ENCODE measurements at regions not wholly inside any gene's neighbourhood (a gene's known extent, or its start where the extent isn't known, plus 50 kb on each side); places are given as distances from the start of the nearest gene placed in this dataset.

DNA sequence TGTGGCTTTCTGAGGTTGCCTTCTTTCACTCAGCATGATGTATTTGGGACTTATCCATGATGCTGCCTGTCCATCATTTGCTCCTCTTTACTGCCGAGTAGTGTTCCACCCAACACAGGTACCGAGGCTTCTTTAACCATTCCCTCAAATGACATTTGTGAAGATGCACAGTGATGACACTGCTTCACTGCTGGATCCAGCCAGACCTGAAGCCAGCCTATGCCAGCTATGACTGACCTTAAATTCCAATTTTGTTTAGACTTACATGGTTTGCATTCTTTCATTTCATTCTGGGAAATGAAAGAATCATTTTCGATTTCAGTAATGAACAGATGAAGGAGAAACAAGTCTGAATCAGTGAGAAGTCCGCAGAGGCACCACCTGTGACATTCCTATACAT, 271.0 kb downstream of the AACS start:
- TF ChIP-seq, protein P1, sequence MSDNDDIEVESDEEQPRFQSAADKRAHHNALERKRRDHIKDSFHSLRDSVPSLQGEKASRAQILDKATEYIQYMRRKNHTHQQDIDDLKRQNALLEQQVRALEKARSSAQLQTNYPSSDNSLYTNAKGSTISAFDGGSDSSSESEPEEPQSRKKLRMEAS (IDR thresholded peaks at IDR 0.05): no peak
- TF ChIP-seq CTBP2 (IDR thresholded peaks at IDR 0.05; ENCODE audit: borderline replicate concordance, insufficient read depth, insufficient read length, low read length) (no peak), CTCF (IDR thresholded peaks at IDR 0.05; ENCODE audit: control extremely low read depth in 1 of 3, insufficient read depth in 1 of 3, low read depth in 1 of 3, low read length in 3 of 3) (no peak), NANOG (IDR thresholded peaks at IDR 0.05; ENCODE audit: insufficient read depth, low read depth, low read length, poor library complexity, severe bottlenecking) (no peak), SP1 (IDR thresholded peaks at IDR 0.05; ENCODE audit: low read depth, low read length) (no peak), RNF2 (IDR thresholded peaks at IDR 0.05; ENCODE audit: borderline replicate concordance, low read depth, low read length, missing control alignments, poor library complexity, severe bottlenecking) (no peak), SP2 (IDR thresholded peaks at IDR 0.05; ENCODE audit: low read length) (no peak), EGR1 (IDR thresholded peaks at IDR 0.05; ENCODE audit: borderline replicate concordance, low read depth, low read length) (no peak), TBP (IDR thresholded peaks at IDR 0.05; ENCODE audit: low read depth, low read length) (no peak)
- Histone ChIP-seq H3K27ac (ENCODE audit: low read depth, low read length) (no peak overlapping the region), H3K79me1 (ENCODE audit: low read depth, low read length) (peaks cover 3% of the 10 kb centered on the region; the same call in 1 of the 2 replicates), H3K23ac (ENCODE audit: insufficient read length) (no peak overlapping the region), H3K36me3 (ENCODE audit: control insufficient read depth in 2 of 4, insufficient read depth in 4 of 4, low read length in 3 of 4) (no peaks in the 10 kb centered on the region; a peak in 1 of 8 replicates), H2BK12ac (ENCODE audit: low read depth, low read length) (no peak overlapping the region), H3K79me2 (ENCODE audit: control insufficient read depth in 1 of 2, insufficient read depth in 2 of 2, low read length in 2 of 2) (peaks cover 0 to 24% of the 10 kb centered on the region in 2 experiments; a peak in 2 of 4 replicates), H2AK5ac (ENCODE audit: low read depth, low read length) (no peak overlapping the region), H3K56ac (replicated peaks; ENCODE audit: insufficient read length, low read depth, low read length) (no peak overlapping the region), H3K4ac (replicated peaks; ENCODE audit: insufficient read length, low read depth, low read length) (no peak overlapping the region), H4K91ac (replicated peaks; ENCODE audit: insufficient read length, low read length) (no peak overlapping the region), H2BK5ac (ENCODE audit: low read depth, low read length) (no peak overlapping the region), H4K20me1 (replicated peaks in 1 of 2; ENCODE audit: control insufficient read depth in 1 of 2, insufficient read depth in 2 of 2, low read length in 2 of 2) (peaks cover 0 to 1% of the 10 kb centered on the region in 2 experiments), H3K4me1 (replicated peaks in 1 of 4; ENCODE audit: control insufficient read depth in 3 of 4, insufficient read depth in 4 of 4, low read length in 3 of 4) (peaks cover 2 to 12% (median 7%) of the 10 kb centered on the region in 4 experiments; a peak in 6 of 7 replicates), H3K4me2 (ENCODE audit: insufficient read depth in 1 of 2, low read depth in 2 of 2, low read length in 2 of 2) (no peak overlapping the region), H4K8ac (ENCODE audit: extremely low read depth, insufficient read depth, low read length) (no peak overlapping the region), H2BK120ac (replicated peaks; ENCODE audit: low read depth, low read length) (no peak overlapping the region), H2BK20ac (ENCODE audit: low read length) (no peak overlapping the region), H2AFZ (ENCODE audit: low read length) (no peak overlapping the region), H4K5ac (ENCODE audit: insufficient read length, low read depth, low read length) (no peak overlapping the region), H3K14ac (ENCODE audit: insufficient read length) (no peak overlapping the region), H3K4me3 (ENCODE audit: extremely low read depth in 1 of 4, insufficient read depth in 2 of 4, low read depth in 3 of 4, low read length in 4 of 4) (no peak overlapping the region), H3K23me2 (ENCODE audit: low read depth, low read length) (no peaks in the 10 kb centered on the region; the same call in 1 of the 2 replicates), H3K9me3 (ENCODE audit: insufficient read depth in 2 of 2, low read depth in 1 of 2, low read length in 1 of 2) (no peaks in the 10 kb centered on the region), H2BK15ac (ENCODE audit: low read length) (no peak overlapping the region), H3K9ac (replicated peaks in 1 of 4; ENCODE audit: extremely low read depth in 1 of 4, low read depth in 3 of 4, low read length in 3 of 4) (no peak overlapping the region), H3K27me3 (replicated peaks in 1 of 4; ENCODE audit: control insufficient read depth in 3 of 4, extremely low read depth in 1 of 4, insufficient read depth in 3 of 4, low read length in 3 of 4) (no peaks in the 10 kb centered on the region), H3K18ac (ENCODE audit: extremely low read depth, low read length) (no peak overlapping the region)
- no peak for DNase-seq (ENCODE audit: low read depth in 1 of 2, low spot score in 2 of 2)
- FAIRE-seq: no peak
- POLR2A ChIA-PET (ENCODE audit: partially characterized antibody): interaction anchor here (0.8 kb wide), 1 partner anchor 9 kb away, joined by 3 read pairs; no protein-coding TSS in a partner anchor
- CTCF ChIA-PET (ENCODE audit: partially characterized antibody): interaction anchor here (0.6 to 8.5 kb wide), 2 partner anchors 10 to 37 kb away, joined by 3 to 141 read pairs; no protein-coding TSS in a partner anchor
- WGBS, 2 experiments (ENCODE audit: extremely low coverage in 1 of 2, insufficient coverage in 1 of 2, insufficient read length in 1 of 2, insufficient replicate concordance in 2 of 2, low coverage in 1 of 2, low lambda C conversion rate in 2 of 2, missing lambda C conversion rate in 1 of 2): 90% methylated on average over 4 of the region's 4 CpGs; no CpG with 5 or more reads in 1 of the 2 experiments
